Esophagus squamous epithelium (tissue), 4 donors: ENCODE measurements at regions not wholly inside any gene's neighbourhood (a gene's known extent, or its start where the extent isn't known, plus 50 kb on each side); places are given as distances from the start of the nearest gene placed in this dataset.

Experiments
- POLR2A ChIP-seq, 4 donors: fragments of 450-650 bp; IDR thresholded peaks; one replicate each; pipeline ENCODE4 v1.6.1; 2017; ENCODE audit warnings: antibody characterized with exemption in 4 of 4, mild to moderate bottlenecking in 4 of 4, moderate library complexity in 3 of 4
- TF ChIP-seq, protein P1 (sequence below), 6 experiments: fragments of 450-650 bp in 4 of 6; fragments of 200-600 bp in 2 of 6; sonication (generic) in 2 of 6; IDR thresholded peaks; one replicate each; pipeline ENCODE4 v1.5.1; 2016 to 2019; ENCODE audit warnings: antibody characterized with exemption in 6 of 6, mild to moderate bottlenecking in 4 of 6, moderate library complexity in 4 of 6

DNA sequence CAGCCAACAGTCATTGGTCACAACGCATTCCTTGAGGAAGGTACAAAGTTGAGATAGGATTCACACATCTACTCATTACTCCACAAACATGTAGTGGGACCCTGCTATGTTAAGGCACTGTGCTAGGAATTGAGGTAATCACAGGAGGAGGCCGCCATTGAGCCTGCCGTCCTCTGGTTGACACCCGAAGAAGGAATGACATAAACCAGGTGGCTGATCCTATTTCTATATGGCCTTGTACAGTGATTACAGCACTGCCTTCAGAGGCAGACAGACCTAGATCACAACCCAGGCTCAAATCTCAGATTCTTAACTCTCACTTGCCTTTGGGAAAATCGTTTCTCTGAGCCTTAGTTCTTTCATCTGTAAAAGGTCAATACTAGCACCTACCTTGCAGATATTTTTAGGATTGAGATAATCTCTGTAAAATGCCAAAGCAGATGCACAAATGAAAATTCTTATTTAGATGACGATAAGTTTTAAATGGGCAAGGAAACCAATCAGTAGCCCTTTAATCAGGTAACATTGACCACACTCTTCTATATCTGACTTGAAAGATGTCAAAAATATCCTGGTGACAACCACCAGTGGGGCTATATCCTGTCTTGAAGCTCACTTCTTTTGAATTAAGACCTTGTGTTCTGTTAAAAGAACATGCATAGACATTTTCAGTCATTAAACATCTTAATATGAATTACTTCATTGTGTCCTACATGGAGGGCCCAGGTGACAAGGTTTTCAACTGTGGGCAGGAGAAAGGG is 251.6 kb downstream of the KCTD12 start:
- TF ChIP-seq POLR2A (IDR thresholded peaks at IDR 0.05) = no peak
- TF ChIP-seq, protein P1, sequence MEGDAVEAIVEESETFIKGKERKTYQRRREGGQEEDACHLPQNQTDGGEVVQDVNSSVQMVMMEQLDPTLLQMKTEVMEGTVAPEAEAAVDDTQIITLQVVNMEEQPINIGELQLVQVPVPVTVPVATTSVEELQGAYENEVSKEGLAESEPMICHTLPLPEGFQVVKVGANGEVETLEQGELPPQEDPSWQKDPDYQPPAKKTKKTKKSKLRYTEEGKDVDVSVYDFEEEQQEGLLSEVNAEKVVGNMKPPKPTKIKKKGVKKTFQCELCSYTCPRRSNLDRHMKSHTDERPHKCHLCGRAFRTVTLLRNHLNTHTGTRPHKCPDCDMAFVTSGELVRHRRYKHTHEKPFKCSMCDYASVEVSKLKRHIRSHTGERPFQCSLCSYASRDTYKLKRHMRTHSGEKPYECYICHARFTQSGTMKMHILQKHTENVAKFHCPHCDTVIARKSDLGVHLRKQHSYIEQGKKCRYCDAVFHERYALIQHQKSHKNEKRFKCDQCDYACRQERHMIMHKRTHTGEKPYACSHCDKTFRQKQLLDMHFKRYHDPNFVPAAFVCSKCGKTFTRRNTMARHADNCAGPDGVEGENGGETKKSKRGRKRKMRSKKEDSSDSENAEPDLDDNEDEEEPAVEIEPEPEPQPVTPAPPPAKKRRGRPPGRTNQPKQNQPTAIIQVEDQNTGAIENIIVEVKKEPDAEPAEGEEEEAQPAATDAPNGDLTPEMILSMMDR (IDR thresholded peaks at IDR 0.05) = no peak
